Left lung (tissue), 4 donors: ENCODE measurements at regions not wholly inside any gene's neighbourhood (a gene's known extent, or its start where the extent isn't known, plus 50 kb on each side); places are given as distances from the start of the nearest gene placed in this dataset.

ENCODE experiments used
- ATAC-seq: fragments of 200-7000 bp; cut with Tn5 transposase; one replicate; pipeline ENCODE4 v1.9.1; 2020; ENCODE audit warnings: moderate library complexity
- DNase-seq, 4 donors: peaks; one replicate each; pipeline ENCODE4 v3.0.0-alpha.2; 2013 to 2020
- H3K27ac ChIP-seq, 2 donors: fragments of 200-600 bp; sonication (generic) in 1 of 2; one replicate each; pipeline versions ENCODE4 v1.5.0 to v1.8.0; 2020 to 2021
- H3K27me3 ChIP-seq, 2 donors: fragments of 200-600 bp; sonication (generic) in 1 of 2; one replicate each; pipeline versions ENCODE4 v1.5.0 to v1.8.0; 2020 to 2021
- H3K36me3 ChIP-seq, 2 donors: fragments of 200-600 bp; sonication (generic) in 1 of 2; one replicate each; pipeline versions ENCODE4 v1.5.0 to v1.8.0; 2020 to 2021
- H3K4me1 ChIP-seq, 2 donors: fragments of 200-600 bp; one replicate each; pipeline ENCODE4 v1.8.0; 2021
- H3K4me3 ChIP-seq, 2 donors: fragments of 200-600 bp; sonication (generic) in 1 of 2; one replicate each; pipeline versions ENCODE4 v1.5.0 to v1.8.0; 2020 to 2021; ENCODE audit warnings: mild to moderate bottlenecking in 1 of 2
- H3K9me3 ChIP-seq, 2 donors: fragments of 200-600 bp; sonication (generic) in 1 of 2; one replicate each; pipeline versions ENCODE4 v1.5.0 to v1.8.0; 2020 to 2021
- CTCF ChIP-seq, 2 donors: fragments of 200-600 bp; sonication (generic) in 1 of 2; IDR thresholded peaks; one replicate each; pipeline versions ENCODE4 v1.5.0 to v1.8.0; 2021; ENCODE audit warnings: antibody characterized with exemption in 2 of 2
- intact Hi-C, 2 donors: fragments of 100-400 bp; cut with DNase I; formaldehyde crosslinking; loops; one replicate each; pipeline versions ENCODE4 v1.11.2 to v1.14.2; 2022
- donor health status: DM: no; HTN: yes; CAD: no.
- donor health status: DM: no; HTN: no; CAD: no.

GRCh38 chr18:53874103-53874502 is 350.4 kb downstream of the MBD2 start:
- intact Hi-C loops = no loop called here
- TF ChIP-seq CTCF (IDR thresholded peaks at IDR 0.05) = no peak
- no peak for ATAC-seq
- Histone ChIP-seq H3K4me1 (no peaks in the 10 kb centered on the region), H3K36me3 (no peaks in the 10 kb centered on the region), H3K27ac (no peak overlapping the region), H3K9me3 (no peaks in the 10 kb centered on the region), H3K27me3 (no peaks in the 10 kb centered on the region), H3K4me3 (no peak overlapping the region)
- DNase-seq = no peak

GRCh38 chr18:53864770-53865169 is 359.7 kb downstream of the MBD2 start:
- Histone ChIP-seq H3K27me3 (no peaks in the 10 kb centered on the region), H3K4me1 (no peaks in the 10 kb centered on the region), H3K27ac (no peak overlapping the region), H3K36me3 (no peaks in the 10 kb centered on the region), H3K9me3 (no peaks in the 10 kb centered on the region), H3K4me3 (no peak overlapping the region)
- no peak for TF ChIP-seq CTCF (IDR thresholded peaks at IDR 0.05)
- no peak for ATAC-seq
- intact Hi-C loops = no loop called here
- no peak for DNase-seq

GRCh38 chr18:53862921-53863320 is 361.5 kb downstream of the MBD2 start:
- no peaks in the 10 kb centered on the region for H3K27me3 ChIP-seq
- no peak overlapping the region for H3K4me3 ChIP-seq
- no peaks in the 10 kb centered on the region for H3K4me1 ChIP-seq
- H3K9me3 ChIP-seq = no peaks in the 10 kb centered on the region
- TF ChIP-seq CTCF (IDR thresholded peaks at IDR 0.05) = no peak
- DNase-seq (no peak), ATAC-seq (no peak)
- intact Hi-C loops = no loop called here
- no peaks in the 10 kb centered on the region for H3K36me3 ChIP-seq
- no peak overlapping the region for H3K27ac ChIP-seq

- H3K27ac ChIP-seq = no peak overlapping the region
- H3K27me3 ChIP-seq = no peaks in the 10 kb centered on the region
- DNase-seq (peak in 1 of 4 donors; percentile 0), ATAC-seq (no peak)
- no peak overlapping the region for H3K4me3 ChIP-seq
- no peak for TF ChIP-seq CTCF (IDR thresholded peaks at IDR 0.05)
- H3K4me1 ChIP-seq = no peaks in the 10 kb centered on the region
- H3K36me3 ChIP-seq = no peaks in the 10 kb centered on the region
- no peaks in the 10 kb centered on the region for H3K9me3 ChIP-seq
- intact Hi-C loops = no loop called here
Measured at GRCh38 chr18:53861185-53861584, 363.3 kb downstream of the MBD2 start.

GRCh38 chr18:53859764-53860163 is 364.7 kb downstream of the MBD2 start:
- Histone ChIP-seq H3K4me3 (no peak overlapping the region), H3K36me3 (no peaks in the 10 kb centered on the region), H3K4me1 (no peaks in the 10 kb centered on the region), H3K27ac (no peak overlapping the region), H3K9me3 (no peaks in the 10 kb centered on the region), H3K27me3 (no peaks in the 10 kb centered on the region)
- TF ChIP-seq CTCF (IDR thresholded peaks at IDR 0.05) = no peak
- ATAC-seq (no peak), DNase-seq (no peak)
- intact Hi-C loops = no loop called here
